Right lobe of liver (tissue), 4 donors: ENCODE measurements at regions not wholly inside any gene's neighbourhood (a gene's known extent, or its start where the extent isn't known, plus 50 kb on each side); places are given as distances from the start of the nearest gene placed in this dataset.
"Not testable (repeated sequence)": the region's sequence is repeated elsewhere in the genome, so short reads cannot be mapped to it uniquely, and the experiment has no call there.

Experiments used
- CTCF ChIP-seq, 4 donors: fragments of 200-600 bp in 3 of 4; fragments of 450-650 bp in 1 of 4; IDR thresholded peaks; one replicate each; pipeline versions ENCODE4 v1.5.1 to v1.8.0; 2016 to 2022; ENCODE audit warnings: antibody characterized with exemption in 4 of 4, mild to moderate bottlenecking in 2 of 4
- POLR2A ChIP-seq: fragments of 450-650 bp; IDR thresholded peaks from one replicate; pipeline ENCODE4 v1.6.1; 2017; ENCODE audit warnings: antibody characterized with exemption, mild to moderate bottlenecking
- donor health status: DM: no; HTN: no; CAD: no.
- donor health status: DM: no; HTN: no; CAD: no.
- donor health status: DM: no; HTN: yes; CAD: no.

DNA sequence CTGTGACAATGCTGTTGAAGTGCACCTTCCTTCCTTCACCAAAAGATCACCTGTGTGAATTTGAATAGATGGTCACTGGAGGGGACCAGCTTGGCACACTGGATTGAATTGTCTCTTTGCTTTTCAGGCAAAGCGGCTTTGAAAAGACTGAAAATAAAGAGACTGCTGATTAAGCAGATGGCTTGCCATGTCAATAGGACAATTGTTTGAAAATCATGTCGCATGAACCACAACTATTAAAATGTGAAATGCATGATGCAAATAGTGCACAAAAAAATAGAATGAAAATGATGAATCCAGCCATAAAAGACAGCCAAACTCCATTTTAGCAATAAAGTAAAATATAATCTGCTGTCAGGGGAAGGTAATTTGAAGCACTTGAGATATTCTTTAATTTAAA lies 415.3 kb downstream of the CCT8L2 start:
- not testable (repeated sequence) for TF ChIP-seq CTCF (IDR thresholded peaks at IDR 0.05); POLR2A
